MV-4-11 (cell line): ENCODE measurements at regions not wholly inside any gene's neighbourhood (a gene's known extent, or its start where the extent isn't known, plus 50 kb on each side); places are given as distances from the start of the nearest gene placed in this dataset.

Experiments
- DNase-seq: peaks from one replicate; lab custom pipeline; 2025; lab: John Stamatoyannopoulos, UW

- no peak for DNase-seq
These were observed 174.9 kb upstream of the KCNJ16 start for GRCh38 chr17:69900101-69900500.

- no peak for DNase-seq
These were observed 174.2 kb upstream of the KCNJ16 start for GRCh38 chr17:69900829-69901228.

- no peak for DNase-seq
These were observed 168.7 kb upstream of the KCNJ16 start for GRCh38 chr17:69906306-69906705.

- DNase-seq, result no peak
These were observed 167.7 kb upstream of the KCNJ16 start for GRCh38 chr17:69907132-69907847.

- DNase-seq, result no peak
These were observed 166.2 kb upstream of the KCNJ16 start for GRCh38 chr17:69908626-69909368.

- no peak for DNase-seq
These were observed 165.6 kb upstream of the KCNJ16 start for GRCh38 chr17:69909389-69909788.

GRCh38 chr17:69912805-69913204, 162.2 kb upstream of the KCNJ16 start:
- no peak for DNase-seq

- DNase-seq, result no peak
These were observed 161.8 kb upstream of the KCNJ16 start for GRCh38 chr17:69913216-69913615.

GRCh38 chr17:69913616-69914015, 161.4 kb upstream of the KCNJ16 start:
- peak; percentile 7 for DNase-seq

- DNase-seq, result no peak
These were observed 160.5 kb upstream of the KCNJ16 start for GRCh38 chr17:69914520-69914919.

GRCh38 chr17:69916761-69917160, 158.3 kb upstream of the KCNJ16 start:
- no peak for DNase-seq

- DNase-seq, result no peak
These were observed 156.9 kb upstream of the KCNJ16 start for GRCh38 chr17:69918164-69918563.

GRCh38 chr17:69919789-69920188, 155.2 kb upstream of the KCNJ16 start:
- DNase-seq, result no peak

GRCh38 chr17:69921046-69921445, 154.0 kb upstream of the KCNJ16 start:
- no peak for DNase-seq

GRCh38 chr17:69928611-69929010, 146.4 kb upstream of the KCNJ16 start:
- no peak for DNase-seq

- DNase-seq, result no peak
These were observed 138.0 kb upstream of the KCNJ16 start for GRCh38 chr17:69936996-69937395.

GRCh38 chr17:69943058-69943457, 132.0 kb upstream of the KCNJ16 start:
- DNase-seq, result no peak

GRCh38 chr17:69944406-69944805, 130.6 kb upstream of the KCNJ16 start:
- no peak for DNase-seq

GRCh38 chr17:69945698-69946185, 129.3 kb upstream of the KCNJ16 start:
- DNase-seq, result no peak

GRCh38 chr17:69947027-69947759, 127.8 kb upstream of the KCNJ16 start:
- DNase-seq, result no peak

GRCh38 chr17:69948406-69948805, 126.6 kb upstream of the KCNJ16 start:
- no peak for DNase-seq

GRCh38 chr17:69949496-69949895, 125.5 kb upstream of the KCNJ16 start:
- DNase-seq, result no peak
